A549 (cell line): ENCODE measurements at regions not wholly inside any gene's neighbourhood (a gene's known extent, or its start where the extent isn't known, plus 50 kb on each side); places are given as distances from the start of the nearest gene placed in this dataset.
A peak's percentile ranks its signal among the peaks of the same experiment; 100 is the strongest.

Source experiments
- CEBPB ChIP-seq, 2 experiments: fragments of >200 bp in 1 of 2; sonication (Bioruptor Twin) in 1 of 2; formaldehyde crosslinking in 1 of 2; IDR thresholded peaks; 2 replicates each; pipeline ENCODE4 v1.6.1; 2012 to 2016
- CTCF ChIP-seq: fragments of >200 bp; sonication (Bioruptor Twin); formaldehyde crosslinking; IDR thresholded peaks from 3 replicates; pipeline ENCODE4 v1.5.1; 2016
- JUNB ChIP-seq: fragments of >200 bp; sonication (Bioruptor Twin); formaldehyde crosslinking; IDR thresholded peaks from 2 replicates; pipeline ENCODE4 v1.6.1; 2016
- KDM1A ChIP-seq: fragments of 200-600 bp; sonication (generic); IDR thresholded peaks from 2 replicates; pipeline ENCODE4 v1.6.1; 2016; ENCODE audit warnings: low read depth, mild to moderate bottlenecking
- KDM5A ChIP-seq: fragments of 200-600 bp; sonication (generic); IDR thresholded peaks from 2 replicates; pipeline ENCODE4 v1.6.1; 2016; ENCODE audit warnings: antibody characterized with exemption, mild to moderate bottlenecking
- PHF8 ChIP-seq: fragments of 200-600 bp; sonication (generic); IDR thresholded peaks from 2 replicates; pipeline ENCODE4 v1.6.1; 2016; ENCODE audit warnings: low read depth, mild to moderate bottlenecking, antibody characterized with exemption, moderate library complexity, borderline replicate concordance
- POLR2A ChIP-seq: IDR thresholded peaks from 2 replicates; pipeline ENCODE4 v1.6.1; 2012; ENCODE audit warnings: mild to moderate bottlenecking, low read length
- REST ChIP-seq: fragments of 200-600 bp; sonication (generic); IDR thresholded peaks from 2 replicates; pipeline ENCODE4 v1.6.1; 2016; ENCODE audit warnings: antibody characterized with exemption, mild to moderate bottlenecking, moderate library complexity
- SMC3 ChIP-seq: fragments of >200 bp; sonication (Bioruptor Twin); formaldehyde crosslinking; IDR thresholded peaks from 3 replicates; pipeline ENCODE4 v1.6.1; 2018; ENCODE audit warnings: inconsistent platforms

- TF ChIP-seq KDM5A (no peak), REST (no peak), CTCF (no peak), CEBPB (IDR thresholded peaks at IDR 0.05) (peak; percentile 71 to 83; a peak in 3 of 4 replicates), PHF8 (no peak), JUNB (no peak), KDM1A (no peak), POLR2A (no peak), SMC3 (no peak)
These were observed 1092.6 kb upstream of the CDH6 start for GRCh38 chr5:30100929-30101328.
